Bronchial epithelial cell (primary cell): ENCODE measurements at regions not wholly inside any gene's neighbourhood (a gene's known extent, or its start where the extent isn't known, plus 50 kb on each side); places are given as distances from the start of the nearest gene placed in this dataset.
A peak's percentile ranks its signal among the peaks of the same experiment; 100 is the strongest.

Experiments used
- DNase-seq: peaks from one replicate; pipeline ENCODE4 v3.0.0-alpha.2; 2010; ENCODE audit warnings: low read depth
- FAIRE-seq: peaks from 2 replicates; lab custom pipeline; 2011; peaks lifted over from hg19 to GRCh38; lab: Jason Lieb, UNC
- H3K27me3 ChIP-seq: 2 replicates; pipeline ENCODE4 v1.5.1; 2011; ENCODE audit warnings: low read length; ENCODE audit not compliant: control insufficient read depth, insufficient read depth
- H3K36me3 ChIP-seq: 2 replicates; pipeline ENCODE4 v1.5.1; 2011; ENCODE audit warnings: low read length; ENCODE audit not compliant: control insufficient read depth, insufficient read depth
- H3K4me3 ChIP-seq: 2 replicates; pipeline ENCODE4 v1.5.1; 2011; ENCODE audit warnings: mild to moderate bottlenecking, low read depth, low read length, control low read depth
- CTCF ChIP-seq: IDR thresholded peaks from 2 replicates; pipeline ENCODE4 v1.5.1; 2011; ENCODE audit warnings: mild to moderate bottlenecking, moderate library complexity, low read length, control low read depth, inconsistent platforms; ENCODE audit not compliant: insufficient read depth, severe bottlenecking

GRCh38 chr1:62989497-62989896, 205.6 kb downstream of the ATG4C start:
- no peak for TF ChIP-seq CTCF
- Histone ChIP-seq H3K27me3 (no peaks in the 10 kb centered on the region), H3K36me3 (no peaks in the 10 kb centered on the region), H3K4me3 (no peak overlapping the region)
- FAIRE-seq: no peak
- no peak for DNase-seq

- Histone ChIP-seq H3K36me3 (no peaks in the 10 kb centered on the region), H3K27me3 (no peaks in the 10 kb centered on the region), H3K4me3 (no peak overlapping the region)
- FAIRE-seq (peak; percentile 43), DNase-seq (no peak)
- no peak for TF ChIP-seq CTCF
These were observed 207.2 kb downstream of the ATG4C start for GRCh38 chr1:62991152-62991551.

DNA sequence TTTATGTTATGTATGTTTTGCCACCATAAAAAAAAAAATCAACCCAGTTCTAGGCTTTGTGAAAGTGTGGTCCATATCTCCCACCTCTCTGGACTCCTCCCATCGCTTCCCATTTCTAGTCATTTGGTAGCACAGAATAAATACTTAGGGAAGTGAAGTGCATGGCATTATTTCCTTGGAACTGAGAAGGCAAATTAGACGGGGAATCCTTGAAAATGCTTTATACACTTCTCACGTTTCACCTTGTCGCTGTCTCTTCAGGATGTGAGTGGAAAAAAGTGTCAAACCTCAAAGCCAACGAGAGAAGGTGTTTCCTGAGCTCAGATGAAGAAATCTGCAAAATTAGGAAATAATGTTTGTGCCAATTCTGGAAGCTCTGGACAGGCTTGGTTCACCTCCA, 209.9 kb downstream of the ATG4C start:
- DNase-seq (no peak), FAIRE-seq (no peak)
- H3K36me3 ChIP-seq: no peaks in the 10 kb centered on the region
- no peak for TF ChIP-seq CTCF
- no peaks in the 10 kb centered on the region for H3K27me3 ChIP-seq
- no peak overlapping the region for H3K4me3 ChIP-seq

DNA sequence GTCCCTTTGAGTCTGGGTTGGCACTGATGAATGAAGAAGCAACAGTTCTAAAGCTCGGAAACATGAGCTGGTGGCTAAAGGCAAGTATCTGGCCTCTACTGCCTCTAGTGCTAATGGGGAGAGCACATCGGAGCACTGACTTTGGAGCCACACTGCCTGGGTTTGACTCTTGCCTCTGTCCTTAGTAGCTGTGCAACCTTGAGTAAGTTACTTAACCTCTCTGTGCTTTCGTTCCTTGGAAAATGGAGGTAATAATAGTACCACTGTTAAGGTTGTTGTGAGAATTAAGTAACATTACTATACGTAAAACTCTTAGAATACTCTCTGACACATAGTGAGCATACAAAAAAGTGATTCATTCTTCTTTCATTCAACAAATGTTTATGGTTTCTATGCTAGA, 211.2 kb downstream of the ATG4C start:
- no peaks in the 10 kb centered on the region for H3K27me3 ChIP-seq
- DNase-seq (no peak), FAIRE-seq (no peak)
- H3K36me3 ChIP-seq: no peaks in the 10 kb centered on the region
- TF ChIP-seq CTCF: no peak
- H3K4me3 ChIP-seq: no peak overlapping the region

DNA sequence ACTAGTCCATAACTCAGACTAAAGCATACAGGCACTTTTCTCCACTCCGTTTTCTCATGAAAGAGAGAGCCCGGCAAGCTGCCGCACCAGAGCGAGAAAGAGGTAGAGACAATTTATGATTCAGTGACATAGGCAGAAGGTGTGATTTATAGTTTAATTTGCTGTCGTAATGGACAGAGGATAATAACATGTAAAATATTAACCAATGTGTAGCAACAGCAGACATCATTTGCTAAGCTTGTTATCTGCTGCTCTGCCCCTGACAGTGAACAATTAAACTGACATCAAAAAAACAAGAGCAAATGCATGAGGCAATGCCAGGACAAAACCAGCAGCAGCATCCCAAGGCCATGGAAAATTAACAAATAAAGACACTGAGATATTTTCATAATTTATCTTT, 214.0 kb downstream of the ATG4C start:
- no peaks in the 10 kb centered on the region for H3K36me3 ChIP-seq
- no peaks in the 10 kb centered on the region for H3K27me3 ChIP-seq
- H3K4me3 ChIP-seq: no peak overlapping the region
- FAIRE-seq (no peak), DNase-seq (no peak)
- TF ChIP-seq CTCF: no peak

DNA sequence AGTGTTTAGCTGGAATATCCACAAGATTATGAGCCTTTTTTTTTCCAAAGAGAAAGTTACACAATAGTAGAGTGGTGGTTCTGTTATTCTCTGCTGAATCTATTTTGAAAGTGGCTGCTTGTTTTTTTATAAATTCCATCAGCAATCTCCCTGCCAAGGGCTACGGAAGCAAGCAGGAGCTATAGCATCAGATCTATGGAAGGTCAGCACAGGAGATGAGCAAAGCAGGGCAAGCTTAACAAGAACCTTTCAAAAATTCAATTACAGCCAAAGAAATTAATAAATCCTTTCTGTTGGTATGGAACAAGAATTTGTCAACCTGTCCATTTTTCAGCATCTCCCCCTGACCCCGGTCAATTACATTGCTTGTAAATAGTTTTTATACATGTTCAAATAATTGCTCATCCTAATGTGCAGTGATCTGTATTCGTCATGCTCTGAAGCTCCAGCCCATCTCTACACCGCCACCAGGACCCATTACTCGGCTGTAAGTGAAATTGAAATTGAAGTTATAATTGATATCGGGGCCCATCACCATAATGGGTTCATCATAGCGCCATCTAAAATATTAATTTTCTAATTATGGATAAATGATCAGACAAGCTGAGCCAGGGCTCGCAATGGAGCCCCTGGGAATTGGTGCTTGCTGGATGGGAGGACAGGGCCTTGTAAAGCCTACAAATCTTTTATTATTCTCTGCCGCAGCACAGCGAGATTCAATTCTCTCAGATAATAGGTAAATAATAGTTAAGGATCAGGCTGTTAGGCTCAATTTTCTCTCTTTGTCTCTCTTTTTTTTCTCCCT, 215.1 kb downstream of the ATG4C start:
- no peak for TF ChIP-seq CTCF
- FAIRE-seq (no peak), DNase-seq (no peak)
- H3K36me3 ChIP-seq: no peaks in the 10 kb centered on the region
- no peaks in the 10 kb centered on the region for H3K27me3 ChIP-seq
- H3K4me3 ChIP-seq: no peak overlapping the region
